NCI-H146 treated with DMSO at 0.1 percent for 48 hours (cell line): ENCODE measurements at regions not wholly inside any gene's neighbourhood (a gene's known extent, or its start where the extent isn't known, plus 50 kb on each side); places are given as distances from the start of the nearest gene placed in this dataset.
"Not testable (repeated sequence)": the region's sequence is repeated elsewhere in the genome, so short reads cannot be mapped to it uniquely, and the experiment has no call there.

ENCODE experiments used
- DNase-seq: peaks from one replicate; lab custom pipeline; 2025; ENCODE audit not compliant: unreplicated experiment; lab: John Stamatoyannopoulos, UW

DNA sequence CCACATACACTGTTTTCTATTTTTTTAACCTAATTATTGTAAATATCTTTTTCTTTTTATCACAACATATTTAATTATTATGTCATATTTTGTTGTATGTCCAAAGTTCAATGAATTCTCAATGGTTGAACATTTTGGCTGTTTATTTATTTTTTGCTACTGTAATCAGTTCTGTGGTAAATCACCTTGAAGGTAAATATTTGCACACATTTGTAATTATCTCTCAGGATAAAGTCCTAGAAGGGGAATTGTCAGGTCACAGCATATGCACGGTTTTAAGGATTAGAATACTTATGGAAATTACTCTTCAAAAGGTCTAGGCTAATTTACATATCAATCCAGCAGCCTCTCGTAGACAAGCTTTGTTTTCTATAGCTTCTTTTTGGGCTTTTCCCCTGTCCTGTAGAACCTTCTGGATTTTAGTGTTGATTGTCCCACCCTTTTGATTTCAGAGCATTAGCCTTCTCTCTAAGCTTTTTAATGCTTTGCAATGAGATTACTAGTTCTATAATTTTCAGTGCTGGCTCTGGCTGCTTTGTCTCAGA lies 362.6 kb downstream of the KCNRG start:
- peak; percentile 59 for DNase-seq

DNA sequence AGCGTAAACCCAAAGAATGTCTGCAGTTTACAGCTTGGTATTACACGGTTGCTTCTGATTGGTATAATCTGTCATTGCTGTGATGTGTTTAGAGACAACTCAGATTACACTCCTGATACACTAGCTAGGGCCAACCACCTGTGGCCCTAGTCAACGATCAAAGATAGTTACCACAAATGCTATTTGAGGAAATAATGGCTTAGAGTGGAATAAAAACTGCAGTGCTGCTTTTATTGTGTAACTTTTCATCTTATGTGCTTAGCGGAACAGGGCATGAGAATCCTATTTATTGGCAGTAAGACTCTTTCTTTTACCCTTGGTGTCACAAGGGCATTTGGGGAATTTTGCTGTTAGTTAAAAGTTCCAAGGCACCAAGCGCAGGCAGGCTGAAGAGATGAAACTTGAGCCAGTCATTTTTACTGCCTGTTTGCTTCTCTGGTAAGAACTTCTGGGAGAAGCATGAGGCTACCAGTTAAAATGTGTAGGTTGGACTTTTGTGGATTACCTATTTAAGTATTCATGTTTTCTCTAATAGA lies 363.3 kb downstream of the KCNRG start:
- peak; percentile 55 for DNase-seq

GRCh38 chr13:50379584-50379983 lies 364.3 kb downstream of the KCNRG start:
- no peak for DNase-seq

- no peak for DNase-seq
Measured at GRCh38 chr13:50380905-50381304, 365.7 kb downstream of the KCNRG start.

DNA sequence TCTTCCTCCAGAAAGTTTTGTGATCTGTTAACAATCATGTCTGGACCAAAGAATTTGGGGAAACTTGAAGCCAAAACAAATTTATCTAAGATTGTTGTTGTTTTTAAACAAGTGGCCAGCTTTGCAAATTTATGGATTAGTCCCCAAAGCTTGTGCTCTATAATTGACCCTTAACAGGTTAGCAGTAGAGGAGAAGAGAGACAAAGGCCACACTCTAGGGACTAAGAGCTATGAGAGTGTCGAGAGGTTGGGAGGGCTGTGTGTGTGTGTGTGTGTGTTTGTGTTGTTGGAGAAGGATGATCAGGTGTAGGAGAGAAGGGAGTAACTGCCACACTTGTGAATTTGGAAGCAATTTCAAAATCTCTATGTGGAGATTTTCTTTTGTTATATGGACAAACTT lies 367.3 kb downstream of the KCNRG start:
- no peak for DNase-seq

GRCh38 chr13:50382951-50383350 lies 367.7 kb downstream of the KCNRG start:
- no peak for DNase-seq

DNA sequence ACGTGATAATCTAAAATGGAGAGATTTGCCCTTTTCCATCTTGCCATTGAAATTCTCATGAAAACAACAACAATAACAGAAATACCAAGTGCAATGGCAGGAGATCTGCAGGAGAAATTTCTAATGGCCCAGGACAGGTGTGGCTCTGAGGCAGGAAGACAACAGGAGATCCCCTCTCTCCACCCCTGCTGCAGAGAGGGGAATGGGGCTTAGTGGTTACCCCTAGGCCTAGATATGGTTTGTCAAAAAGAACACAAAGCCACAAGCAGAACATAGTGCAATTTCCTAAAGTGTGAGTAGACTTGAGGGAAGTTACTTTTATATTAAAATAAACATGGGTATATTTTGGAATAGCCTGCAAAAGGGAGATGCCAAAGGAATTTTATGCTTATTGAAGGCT lies 369.5 kb downstream of the KCNRG start:
- DNase-seq, result no peak

- peak; percentile 36 for DNase-seq
Measured at GRCh38 chr13:50386541-50387050, 371.4 kb downstream of the KCNRG start.

GRCh38 chr13:50387051-50387581 lies 371.9 kb downstream of the KCNRG start:
- DNase-seq, result peak; percentile 80

GRCh38 chr13:50388481-50388880 lies 373.2 kb downstream of the KCNRG start:
- no peak for DNase-seq

DNA sequence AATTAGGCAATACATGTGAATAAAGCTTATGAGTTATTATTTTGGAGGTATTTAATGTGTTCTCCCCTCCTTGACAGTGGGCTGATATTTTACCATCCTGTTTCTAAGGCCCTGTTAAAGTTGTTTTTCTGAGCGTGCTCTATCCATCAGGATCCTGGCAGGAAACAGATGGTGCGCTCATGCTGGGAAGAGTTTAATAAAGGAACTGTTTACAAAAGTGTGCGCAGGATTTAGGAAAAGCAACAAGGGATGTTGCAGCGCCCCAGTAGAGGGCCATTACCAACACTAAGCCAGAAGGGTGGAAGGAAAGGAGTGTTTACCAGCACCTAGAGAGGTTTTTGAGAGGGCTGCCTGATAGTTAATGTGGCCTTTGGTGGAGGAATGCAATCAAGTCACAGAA lies 374.5 kb downstream of the KCNRG start:
- peak; percentile 66 for DNase-seq

DNA sequence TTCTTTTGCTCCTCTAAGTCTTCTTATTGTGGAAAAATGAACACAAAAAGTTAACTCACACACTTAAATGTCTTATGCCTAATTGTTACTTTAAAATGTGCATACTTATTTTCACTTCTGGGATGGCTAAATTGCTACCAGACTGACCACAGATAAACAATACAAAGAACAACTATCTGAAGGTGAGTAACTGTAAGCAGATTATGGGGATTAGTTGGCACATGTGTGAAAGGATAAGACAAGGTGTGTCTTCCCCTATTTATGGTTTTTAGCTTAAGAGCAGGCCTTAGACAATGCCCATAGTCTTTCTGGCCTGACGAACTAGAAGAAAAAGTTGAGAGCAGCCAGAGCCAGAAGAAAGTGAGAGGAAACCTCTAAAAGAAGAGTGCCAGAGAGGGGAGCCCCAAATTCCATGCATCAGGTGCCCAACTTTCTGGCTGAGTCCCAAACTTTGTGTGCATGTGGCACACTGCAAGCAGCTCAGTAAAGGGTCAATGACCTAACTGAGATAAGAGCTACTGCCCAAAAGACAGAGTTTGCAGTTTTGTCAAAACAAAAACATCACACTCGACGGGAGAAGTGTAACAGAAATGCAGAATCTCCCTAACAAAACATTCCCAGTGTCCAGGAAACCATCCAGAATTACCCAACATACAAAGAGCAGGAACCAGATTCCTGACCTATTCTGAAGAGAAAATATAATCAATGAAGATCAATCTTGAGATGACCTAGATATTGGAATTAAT lies 375.4 kb downstream of the KCNRG start:
- no peak for DNase-seq

- no peak for DNase-seq
Measured at GRCh38 chr13:50392977-50393376, 377.7 kb downstream of the KCNRG start.

- DNase-seq, result peak; percentile 83
Measured at GRCh38 chr13:50393628-50394027, 378.4 kb downstream of the KCNRG start.

DNA sequence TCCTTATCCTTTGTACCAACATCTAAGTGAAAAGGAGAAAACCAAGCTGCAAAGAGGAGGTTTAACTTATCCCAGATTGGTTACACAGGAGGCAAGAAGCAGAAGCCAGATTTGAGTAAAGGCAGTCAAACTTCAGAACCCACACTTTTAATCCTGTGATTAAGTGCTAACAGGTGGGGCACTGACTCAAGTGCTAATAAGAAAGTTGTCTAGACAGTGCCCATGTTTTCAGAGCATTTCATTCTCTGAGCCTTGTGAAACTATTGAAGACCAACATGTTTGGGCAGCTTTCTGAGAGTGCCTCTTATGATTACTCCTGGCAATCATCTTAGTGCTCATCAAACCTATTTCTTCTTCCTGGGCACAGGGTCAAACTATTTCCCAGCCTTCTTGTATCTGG lies 380.8 kb downstream of the KCNRG start:
- DNase-seq, result no peak

GRCh38 chr13:50396618-50397017 lies 381.4 kb downstream of the KCNRG start:
- DNase-seq, result not testable (repeated sequence)

DNA sequence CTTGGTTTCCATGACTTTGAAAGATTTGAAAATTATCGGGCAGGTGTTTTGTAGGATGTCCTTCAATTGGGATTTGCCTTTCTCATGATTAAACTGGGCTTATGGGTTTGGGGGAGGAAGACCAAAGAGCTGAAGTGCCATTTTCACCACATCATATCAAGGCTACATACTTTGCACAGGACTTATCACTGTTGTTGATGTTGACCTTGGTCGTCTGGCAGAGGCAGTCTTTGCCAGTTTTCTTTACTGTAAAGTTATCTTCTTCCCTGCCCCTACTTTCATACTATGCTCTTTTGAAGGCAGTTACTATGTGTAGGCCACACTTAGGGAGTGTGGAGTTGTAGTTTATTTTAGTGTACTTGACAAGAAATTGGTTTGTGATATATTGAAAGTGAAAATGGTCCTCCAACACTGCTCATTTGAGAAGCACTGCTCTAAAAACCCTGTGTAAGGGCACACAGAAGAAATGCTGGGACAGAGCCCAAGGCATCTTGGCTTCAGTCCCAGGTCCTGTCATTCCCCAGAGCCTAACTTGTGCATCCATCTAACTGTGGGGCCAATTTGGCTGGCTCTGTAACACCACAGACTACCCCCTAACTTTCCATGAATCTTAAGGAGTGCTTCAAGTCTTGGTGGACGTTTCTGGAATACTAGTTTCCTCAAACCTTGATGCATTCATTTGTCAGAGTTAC lies 384.9 kb downstream of the KCNRG start:
- DNase-seq, result no peak

GRCh38 chr13:50401049-50401505 lies 385.8 kb downstream of the KCNRG start:
- DNase-seq, result no peak

DNA sequence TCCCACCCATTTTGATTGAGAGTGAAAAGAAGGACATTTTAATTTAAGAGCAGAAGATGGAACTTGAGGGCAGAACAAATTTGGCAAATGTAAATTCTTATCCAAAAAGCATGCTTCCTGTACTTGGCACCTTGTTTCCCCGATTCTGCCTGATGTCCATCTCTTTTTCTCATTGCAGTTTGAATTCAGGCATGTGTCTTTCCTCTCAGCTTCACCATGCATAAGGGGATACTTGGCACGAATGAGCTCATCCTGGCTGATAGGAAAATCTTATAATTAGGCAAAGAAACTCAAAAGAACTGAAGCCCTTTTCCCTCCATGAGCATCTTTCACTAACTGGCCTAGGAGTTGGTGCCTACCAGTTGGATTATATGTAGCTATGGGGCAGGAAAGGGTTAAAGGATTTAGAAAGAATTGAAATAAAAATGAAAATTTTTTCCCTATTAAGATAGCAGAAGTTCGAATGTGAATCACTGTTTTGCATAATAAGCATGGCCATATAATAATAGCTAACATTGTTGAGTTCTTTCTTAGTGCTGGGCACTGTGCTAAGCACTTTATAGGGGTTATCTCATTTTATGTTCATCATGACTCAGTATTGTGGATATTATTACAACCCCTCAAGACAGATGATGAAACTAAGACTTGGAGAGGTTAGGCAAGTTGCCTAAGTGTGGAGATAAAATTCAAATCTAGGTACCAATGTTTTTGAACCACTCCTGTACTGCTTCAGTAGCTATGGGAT lies 386.6 kb downstream of the KCNRG start:
- no peak for DNase-seq

DNA sequence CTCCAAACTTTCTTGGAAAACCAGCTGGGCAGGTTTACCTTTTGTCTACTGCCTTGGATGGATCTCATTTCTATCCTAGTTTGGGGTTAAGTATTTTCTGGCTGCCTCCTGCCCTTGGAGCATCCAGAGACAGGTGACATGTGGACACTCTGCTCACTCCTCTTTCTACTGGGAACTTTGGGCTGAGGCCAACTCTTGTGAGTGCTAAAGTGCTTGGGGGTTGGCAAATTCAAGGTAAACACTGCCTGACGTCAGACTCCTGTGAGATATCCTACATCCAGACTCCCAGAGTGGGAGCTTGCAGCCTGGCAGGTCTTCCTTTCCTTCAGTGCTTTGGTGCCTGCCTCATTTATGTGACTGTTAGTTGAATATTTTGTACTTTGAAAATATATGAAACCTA lies 388.1 kb downstream of the KCNRG start:
- DNase-seq, result no peak

- no peak for DNase-seq
Measured at GRCh38 chr13:50404116-50404515, 388.9 kb downstream of the KCNRG start.
